K562 (cell line): ENCODE measurements at regions not wholly inside any gene's neighbourhood (a gene's known extent, or its start where the extent isn't known, plus 50 kb on each side); places are given as distances from the start of the nearest gene placed in this dataset.

ENCODE experiments used
- GABPB2 ChIP-seq: fragments of 250-450 bp; sonication (Bioruptor Pico); conservative IDR thresholded peaks from 2 replicates; pipeline ENCODE4 v1.5.1; 2021; ENCODE audit warnings: mild to moderate bottlenecking
- GTF2E2 ChIP-seq: fragments of 200-800 bp; sonication (Bioruptor generic); IDR thresholded peaks from 2 replicates; pipeline ENCODE4 v1.6.1; 2016; ENCODE audit warnings: missing genetic modification characterization, missing compliant biosample characterization
- HNRNPUL1 ChIP-seq: fragments of 200-400 bp; formaldehyde crosslinking; IDR thresholded peaks from 2 replicates; pipeline ENCODE4 v1.6.1; 2017; ENCODE audit warnings: low read length
- KDM5B ChIP-seq: fragments of 200-600 bp; sonication (generic); IDR thresholded peaks from 2 replicates; pipeline ENCODE4 v1.6.1; 2012; ENCODE audit warnings: low read depth, mild to moderate bottlenecking, moderate library complexity, low read length, control low read depth, inconsistent platforms; ENCODE audit not compliant: insufficient replicate concordance
- MYC ChIP-seq, 2 experiments: fragments of 250-450 bp in 1 of 2; sonication (Bioruptor Pico) in 1 of 2; IDR thresholded peaks; 2 replicates each; pipeline versions ENCODE4 v1.5.1 to v1.6.1; 2012 to 2021; ENCODE audit warnings: low read depth in 2 of 2, borderline replicate concordance in 1 of 2, improper control_type of control experiment in 1 of 2, low read length in 1 of 2, mild to moderate bottlenecking in 1 of 2, moderate library complexity in 1 of 2
- NUFIP1 ChIP-seq: fragments of 450-650 bp; IDR thresholded peaks from 2 replicates; pipeline ENCODE4 v1.6.1; 2018; ENCODE audit not compliant: partially characterized antibody
- SMAD2 ChIP-seq: fragments of 150-350 bp; IDR thresholded peaks from 2 replicates; pipeline ENCODE4 v1.6.1; 2014; ENCODE audit warnings: low read depth, mild to moderate bottlenecking, low read length
- TBL1XR1 ChIP-seq, 2 experiments: IDR thresholded peaks; 2 replicates each; pipeline ENCODE4 v1.6.1; 2012; ENCODE audit warnings: improper control_type of control experiment in 2 of 2, low read length in 2 of 2, mild to moderate bottlenecking in 1 of 2
- TRIM24 ChIP-seq, 2 experiments: fragments of 450-650 bp; IDR thresholded peaks; 2 replicates each; pipeline ENCODE4 v1.6.1; 2016
- TRIM28 ChIP-seq: fragments of 450-650 bp; IDR thresholded peaks from 2 replicates; pipeline ENCODE4 v1.6.1; 2017
- ZBTB1 ChIP-seq: sonication (generic); formaldehyde crosslinking; IDR thresholded peaks from 2 replicates; pipeline ENCODE4 v1.8.1; 2023; ENCODE audit warnings: missing genetic modification reagents, low read depth, mild to moderate bottlenecking, borderline replicate concordance
- ZNF212 ChIP-seq: fragments of 450-650 bp; formaldehyde crosslinking; IDR thresholded peaks from 2 replicates; pipeline ENCODE4 v1.4.0; 2020; ENCODE audit warnings: mild to moderate bottlenecking
- ZNF444 ChIP-seq: fragments of 250-450 bp; sonication (Bioruptor Pico); IDR thresholded peaks from 2 replicates; pipeline ENCODE4 v1.4.0; 2020; ENCODE audit warnings: mild to moderate bottlenecking, moderate library complexity
- ZNF707 ChIP-seq: fragments of 250-450 bp; sonication (Bioruptor Pico); conservative IDR thresholded peaks from 2 replicates; pipeline ENCODE4 v1.8.0; 2022; ENCODE audit warnings: inconsistent platforms, mild to moderate bottlenecking, moderate library complexity
- ZSCAN32 ChIP-seq: fragments of 450-650 bp; formaldehyde crosslinking; IDR thresholded peaks from 2 replicates; pipeline ENCODE4 v1.4.0; 2020; ENCODE audit warnings: mild to moderate bottlenecking, moderate library complexity
- TF ChIP-seq, protein P1 (sequence below): sonication (generic); formaldehyde crosslinking; IDR thresholded peaks from 2 replicates; pipeline ENCODE4 v1.8.0; 2022; ENCODE audit warnings: mild to moderate bottlenecking, missing genetic modification reagents, borderline replicate concordance
- TF ChIP-seq, protein P2 (sequence below): fragments of 450-650 bp; IDR thresholded peaks from 2 replicates; pipeline ENCODE4 v1.6.1; 2017; ENCODE audit warnings: antibody characterized with exemption, mild to moderate bottlenecking
- TF ChIP-seq, protein P3 (sequence below): fragments of 250-450 bp; sonication (Bioruptor Pico); IDR thresholded peaks from 2 replicates; pipeline ENCODE4 v1.8.0; 2022; ENCODE audit warnings: moderate library complexity, mild to moderate bottlenecking, inconsistent platforms

DNA sequence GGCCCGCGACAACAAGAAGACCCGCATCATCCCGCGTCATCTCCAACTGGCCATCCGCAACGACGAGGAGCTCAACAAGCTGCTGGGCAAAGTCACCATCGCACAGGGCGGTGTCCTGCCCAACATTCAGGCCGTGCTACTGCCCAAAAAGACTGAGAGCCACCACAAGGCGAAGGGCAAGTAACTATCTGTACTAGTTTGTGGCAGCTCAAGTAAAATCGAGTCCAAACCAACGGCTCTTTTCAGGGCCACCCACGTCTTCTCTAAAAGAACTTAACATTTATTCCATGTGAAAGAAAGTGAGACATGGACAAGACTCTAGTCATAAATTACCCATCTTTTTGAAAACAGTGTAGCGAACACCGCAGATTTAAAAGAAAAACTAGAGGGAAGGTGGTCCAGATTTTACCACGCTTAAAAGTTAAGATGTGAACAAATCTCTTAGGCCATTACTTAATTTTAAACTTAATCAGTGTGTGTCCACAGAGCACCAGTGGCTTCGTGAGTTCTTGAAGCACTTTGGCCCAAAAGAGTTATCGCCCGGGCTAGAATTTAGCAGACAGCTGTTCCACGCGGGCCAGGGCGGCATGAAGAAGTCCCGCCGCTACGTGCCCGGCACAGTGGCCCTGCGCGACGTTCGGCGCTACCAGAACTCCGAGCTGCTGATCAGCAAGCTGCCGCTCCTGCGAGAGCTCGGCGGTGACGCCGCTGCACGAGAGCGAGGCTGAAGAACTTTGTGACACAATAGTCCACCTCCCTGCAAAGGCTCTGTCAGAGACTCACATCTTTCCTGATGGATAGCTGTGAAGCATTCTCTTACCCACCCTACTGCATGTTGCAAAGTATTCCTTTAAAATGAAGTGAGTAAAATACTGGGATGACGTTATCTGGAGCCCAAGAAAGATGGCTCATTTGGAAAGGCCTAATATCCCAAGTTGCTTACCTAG lies 113.9 kb upstream of the PRSS16 start (continued):
- TF ChIP-seq MYC (IDR thresholded peaks at IDR 0.05; ENCODE audit: low read depth, low read length) (0 out of 2 replicates have a peak, but pooled peaks have one; percentile 40), MYC (CRISPR knock-in tag; IDR thresholded peaks at IDR 0.05; ENCODE audit: borderline replicate concordance, low read depth) (peak; percentile 93), TBL1XR1 (IDR thresholded peaks at IDR 0.05; ENCODE audit: low read length in 2 of 2) (peak; percentile 29 to 65; a peak in 2 of 4 replicates), KDM5B (peak; percentile 94), ZNF444 (peak; percentile 88; the same call in 1 of the 2 replicates), ZSCAN32 (CRISPR knock-in tag) (peak; percentile 91), HNRNPUL1 (peak; percentile 95; the same call in 1 of the 2 replicates), GABPB2 (peak; percentile 99), ZBTB1 (CRISPR knock-in tag) (peak; percentile 87), GTF2E2 (tag) (no peak), TRIM28 (no peak), ZNF212 (CRISPR knock-in tag) (peak; percentile 96), ZNF707 (CRISPR knock-in tag) (0 out of 2 replicates have a peak, but pooled peaks have one; percentile 18), TRIM24 (IDR thresholded peaks at IDR 0.05) (0 out of 4 replicates have a peak, but pooled peaks of 1 of the 2 experiments have one; percentile 35), NUFIP1 (no peak), SMAD2 (no peak)
- TF ChIP-seq, protein P1, sequence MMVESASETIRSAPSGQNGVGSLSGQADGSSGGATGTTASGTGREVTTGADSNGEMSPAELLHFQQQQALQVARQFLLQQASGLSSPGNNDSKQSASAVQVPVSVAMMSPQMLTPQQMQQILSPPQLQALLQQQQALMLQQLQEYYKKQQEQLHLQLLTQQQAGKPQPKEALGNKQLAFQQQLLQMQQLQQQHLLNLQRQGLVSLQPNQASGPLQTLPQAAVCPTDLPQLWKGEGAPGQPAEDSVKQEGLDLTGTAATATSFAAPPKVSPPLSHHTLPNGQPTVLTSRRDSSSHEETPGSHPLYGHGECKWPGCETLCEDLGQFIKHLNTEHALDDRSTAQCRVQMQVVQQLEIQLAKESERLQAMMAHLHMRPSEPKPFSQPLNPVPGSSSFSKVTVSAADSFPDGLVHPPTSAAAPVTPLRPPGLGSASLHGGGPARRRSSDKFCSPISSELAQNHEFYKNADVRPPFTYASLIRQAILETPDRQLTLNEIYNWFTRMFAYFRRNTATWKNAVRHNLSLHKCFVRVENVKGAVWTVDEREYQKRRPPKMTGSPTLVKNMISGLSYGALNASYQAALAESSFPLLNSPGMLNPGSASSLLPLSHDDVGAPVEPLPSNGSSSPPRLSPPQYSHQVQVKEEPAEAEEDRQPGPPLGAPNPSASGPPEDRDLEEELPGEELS (CRISPR knock-in tag), result peak; percentile 86
- TF ChIP-seq, protein P2, sequence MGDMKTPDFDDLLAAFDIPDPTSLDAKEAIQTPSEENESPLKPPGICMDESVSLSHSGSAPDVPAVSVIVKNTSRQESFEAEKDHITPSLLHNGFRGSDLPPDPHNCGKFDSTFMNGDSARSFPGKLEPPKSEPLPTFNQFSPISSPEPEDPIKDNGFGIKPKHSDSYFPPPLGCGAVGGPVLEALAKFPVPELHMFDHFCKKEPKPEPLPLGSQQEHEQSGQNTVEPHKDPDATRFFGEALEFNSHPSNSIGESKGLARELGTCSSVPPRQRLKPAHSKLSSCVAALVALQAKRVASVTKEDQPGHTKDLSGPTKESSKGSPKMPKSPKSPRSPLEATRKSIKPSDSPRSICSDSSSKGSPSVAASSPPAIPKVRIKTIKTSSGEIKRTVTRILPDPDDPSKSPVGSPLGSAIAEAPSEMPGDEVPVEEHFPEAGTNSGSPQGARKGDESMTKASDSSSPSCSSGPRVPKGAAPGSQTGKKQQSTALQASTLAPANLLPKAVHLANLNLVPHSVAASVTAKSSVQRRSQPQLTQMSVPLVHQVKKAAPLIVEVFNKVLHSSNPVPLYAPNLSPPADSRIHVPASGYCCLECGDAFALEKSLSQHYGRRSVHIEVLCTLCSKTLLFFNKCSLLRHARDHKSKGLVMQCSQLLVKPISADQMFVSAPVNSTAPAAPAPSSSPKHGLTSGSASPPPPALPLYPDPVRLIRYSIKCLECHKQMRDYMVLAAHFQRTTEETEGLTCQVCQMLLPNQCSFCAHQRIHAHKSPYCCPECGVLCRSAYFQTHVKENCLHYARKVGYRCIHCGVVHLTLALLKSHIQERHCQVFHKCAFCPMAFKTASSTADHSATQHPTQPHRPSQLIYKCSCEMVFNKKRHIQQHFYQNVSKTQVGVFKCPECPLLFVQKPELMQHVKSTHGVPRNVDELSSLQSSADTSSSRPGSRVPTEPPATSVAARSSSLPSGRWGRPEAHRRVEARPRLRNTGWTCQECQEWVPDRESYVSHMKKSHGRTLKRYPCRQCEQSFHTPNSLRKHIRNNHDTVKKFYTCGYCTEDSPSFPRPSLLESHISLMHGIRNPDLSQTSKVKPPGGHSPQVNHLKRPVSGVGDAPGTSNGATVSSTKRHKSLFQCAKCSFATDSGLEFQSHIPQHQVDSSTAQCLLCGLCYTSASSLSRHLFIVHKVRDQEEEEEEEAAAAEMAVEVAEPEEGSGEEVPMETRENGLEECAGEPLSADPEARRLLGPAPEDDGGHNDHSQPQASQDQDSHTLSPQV, result peak; percentile 12; the same call in 1 of the 2 replicates
- TF ChIP-seq, protein P3, sequence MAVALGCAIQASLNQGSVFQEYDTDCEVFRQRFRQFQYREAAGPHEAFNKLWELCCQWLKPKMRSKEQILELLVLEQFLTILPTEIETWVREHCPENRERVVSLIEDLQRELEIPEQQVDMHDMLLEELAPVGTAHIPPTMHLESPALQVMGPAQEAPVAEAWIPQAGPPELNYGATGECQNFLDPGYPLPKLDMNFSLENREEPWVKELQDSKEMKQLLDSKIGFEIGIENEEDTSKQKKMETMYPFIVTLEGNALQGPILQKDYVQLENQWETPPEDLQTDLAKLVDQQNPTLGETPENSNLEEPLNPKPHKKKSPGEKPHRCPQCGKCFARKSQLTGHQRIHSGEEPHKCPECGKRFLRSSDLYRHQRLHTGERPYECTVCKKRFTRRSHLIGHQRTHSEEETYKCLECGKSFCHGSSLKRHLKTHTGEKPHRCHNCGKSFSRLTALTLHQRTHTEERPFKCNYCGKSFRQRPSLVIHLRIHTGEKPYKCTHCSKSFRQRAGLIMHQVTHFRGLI (CRISPR knock-in tag), result no peak
